NCI-H748 treated with DMSO at 0.1 percent for 48 hours (cell line): ENCODE measurements at regions not wholly inside any gene's neighbourhood (a gene's known extent, or its start where the extent isn't known, plus 50 kb on each side); places are given as distances from the start of the nearest gene placed in this dataset.
A peak's percentile ranks its signal among the peaks of the same experiment; 100 is the strongest.
"Not testable (repeated sequence)": the region's sequence is repeated elsewhere in the genome, so short reads cannot be mapped to it uniquely, and the experiment has no call there.

ENCODE experiments used
- DNase-seq: peaks from one replicate; lab custom pipeline; 2025; lab: John Stamatoyannopoulos, UW

DNA sequence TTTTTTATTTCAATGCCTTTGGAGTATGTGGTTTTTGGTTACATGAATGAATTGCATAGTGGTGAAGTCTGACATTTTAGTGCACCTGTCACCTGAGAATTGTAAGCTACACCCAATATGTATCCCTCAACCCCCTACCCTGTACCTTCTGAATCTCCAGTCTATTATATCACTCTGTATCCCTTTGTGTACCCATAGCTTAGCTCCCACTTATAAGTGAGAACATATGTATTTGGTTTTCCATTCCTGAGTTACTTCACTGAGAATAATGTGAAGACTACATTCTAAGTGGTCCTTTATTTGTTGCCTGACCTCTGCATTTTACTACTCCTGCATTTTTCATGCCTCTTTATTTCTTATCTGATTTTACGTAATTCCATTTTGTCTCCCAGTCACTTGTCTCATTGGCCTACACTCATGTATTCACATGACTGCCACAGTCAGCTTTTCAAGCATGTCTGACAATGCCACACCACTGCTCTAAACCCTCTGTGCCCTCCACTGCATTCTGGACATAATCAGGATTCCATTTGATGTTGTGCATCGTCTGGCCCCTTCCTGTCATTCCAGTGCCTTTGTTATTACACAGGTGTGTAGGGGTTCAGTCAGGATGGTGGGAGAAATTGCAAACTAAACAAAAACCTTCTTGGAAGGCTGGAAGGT is 1325.5 kb downstream of the XPNPEP1 start:
- DNase-seq, result no peak

DNA sequence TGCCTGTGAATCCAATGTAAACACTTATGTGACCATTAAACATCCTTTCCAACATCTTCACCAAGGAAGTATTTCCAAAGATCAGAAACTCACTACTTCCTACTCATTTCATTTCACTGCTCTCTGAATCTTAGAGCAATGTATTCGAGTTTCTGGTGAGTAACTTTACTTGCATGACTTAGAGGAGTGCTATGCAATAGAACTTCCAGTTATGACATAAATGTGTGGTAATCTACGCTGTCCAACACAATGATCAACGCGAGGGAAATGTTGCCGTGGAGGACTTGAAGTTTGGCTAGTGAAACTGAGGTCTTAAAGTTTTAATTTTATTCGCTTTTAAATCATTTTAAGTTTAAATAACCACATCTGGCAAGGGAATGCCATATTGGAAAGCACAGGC is 1326.3 kb downstream of the XPNPEP1 start:
- no peak for DNase-seq

DNA sequence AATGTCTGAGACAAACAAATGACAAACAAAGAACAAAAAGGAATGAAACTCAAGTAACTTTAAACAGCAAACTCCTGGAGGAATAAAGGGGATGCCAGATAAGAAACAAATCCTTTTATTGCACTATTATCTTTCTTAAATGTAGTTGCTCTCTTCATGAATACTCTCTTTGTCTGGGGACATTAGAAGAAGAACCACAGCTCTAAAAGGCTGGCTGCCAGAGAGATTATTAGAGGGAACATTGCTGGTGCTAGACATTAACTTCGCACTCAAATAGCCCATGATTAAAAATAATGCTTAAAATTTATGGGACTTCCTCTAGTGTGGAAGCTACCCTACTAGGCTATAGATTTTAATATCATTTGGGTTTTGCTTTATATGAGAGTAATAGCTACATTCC is 1330.4 kb downstream of the XPNPEP1 start:
- DNase-seq, result no peak

DNA sequence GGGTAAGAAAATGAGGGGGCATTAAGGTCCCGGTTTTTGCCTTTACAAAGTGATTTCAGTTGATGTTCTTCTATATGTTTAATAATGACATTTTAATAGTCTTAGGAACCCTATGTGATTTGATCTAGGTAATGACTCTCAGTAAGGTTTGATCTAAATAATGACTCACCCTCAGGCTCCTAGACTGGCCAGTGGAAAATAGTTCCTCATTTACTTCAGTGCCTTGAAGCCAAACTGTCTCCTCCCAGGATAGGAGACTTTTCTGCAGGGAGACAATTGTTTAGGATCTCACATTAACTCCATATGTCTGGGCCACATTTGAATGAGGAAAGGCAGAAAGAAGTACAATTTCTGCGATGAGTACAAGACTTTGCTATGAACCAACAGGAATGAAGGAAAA is 1331.9 kb downstream of the XPNPEP1 start:
- no peak for DNase-seq

DNA sequence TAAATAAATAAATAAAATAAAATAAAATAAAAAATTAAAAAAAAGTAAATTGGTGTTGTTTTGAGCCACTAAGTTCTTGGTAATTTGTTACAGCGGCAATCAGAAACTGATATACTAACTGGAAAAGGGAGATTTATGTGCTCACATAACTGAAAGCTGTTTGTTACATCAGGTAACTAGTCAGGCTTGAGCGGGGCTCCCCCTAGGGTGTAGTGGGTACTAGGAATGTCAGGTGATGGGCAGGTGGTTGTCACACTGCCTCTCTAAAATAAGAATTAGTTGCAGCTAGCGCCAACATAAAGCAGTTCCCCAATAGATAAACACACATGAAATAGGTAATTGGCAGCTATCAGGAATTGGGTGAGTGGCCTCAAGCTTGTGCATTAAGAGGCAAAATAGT is 1336.9 kb downstream of the XPNPEP1 start:
- no peak for DNase-seq

DNA sequence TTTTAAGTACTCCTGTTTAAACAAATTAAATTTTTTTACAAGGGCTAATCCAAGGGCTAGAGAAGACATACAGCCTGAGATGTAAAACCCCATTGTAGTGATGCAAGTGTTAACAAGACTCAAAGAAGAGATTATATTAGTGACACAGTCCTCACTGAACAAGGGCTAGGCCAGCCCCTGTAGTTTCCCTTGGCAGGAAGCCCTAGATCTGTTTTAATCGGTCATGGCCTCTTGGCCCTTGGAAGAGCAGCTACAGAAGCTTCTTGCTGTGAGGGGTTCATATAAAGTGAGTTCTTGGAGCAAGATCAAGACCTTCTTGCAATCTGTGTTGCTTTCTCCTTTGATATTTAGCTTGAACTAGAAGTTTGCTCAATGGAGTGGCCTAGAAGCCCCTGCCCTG is 1339.4 kb downstream of the XPNPEP1 start:
- DNase-seq, result no peak

DNA sequence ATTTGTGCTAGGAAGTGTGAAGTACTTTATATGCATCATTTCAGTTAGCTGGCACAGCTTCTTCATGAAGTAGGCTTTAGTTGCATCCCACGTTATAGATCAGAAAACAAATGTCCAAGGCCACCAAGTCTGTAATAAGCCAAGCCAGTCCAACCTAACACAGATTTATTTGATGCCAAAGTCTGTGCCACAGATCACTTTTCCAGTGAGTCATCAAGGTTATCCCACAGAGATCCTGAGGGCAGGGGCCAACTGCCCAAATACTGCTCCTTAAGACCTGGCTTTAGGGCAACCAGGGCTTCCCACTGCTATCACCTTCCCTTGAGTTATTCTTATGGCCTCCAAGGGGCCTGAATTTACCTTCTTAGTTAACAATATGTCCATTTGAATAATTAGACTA is 1340.4 kb downstream of the XPNPEP1 start:
- DNase-seq, result no peak

DNA sequence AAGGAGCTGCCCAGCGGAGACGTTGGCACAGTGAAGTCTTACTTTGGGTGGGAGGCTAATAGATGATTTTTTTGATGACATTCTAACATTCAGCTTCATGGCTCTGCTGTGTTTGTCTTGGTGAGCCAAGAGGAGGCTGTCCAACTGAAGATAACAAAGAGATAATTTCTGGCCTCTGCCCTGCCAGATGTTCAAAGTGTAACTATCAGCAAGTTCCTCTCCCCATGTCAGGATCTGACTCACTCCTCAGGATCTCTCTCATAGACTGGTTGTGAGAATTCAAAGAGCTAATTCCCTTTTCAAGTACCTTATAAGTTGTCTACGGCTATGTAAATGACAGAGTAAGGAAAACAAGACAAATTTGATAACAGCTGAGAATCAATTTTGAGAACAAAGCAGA is 1340.9 kb downstream of the XPNPEP1 start:
- DNase-seq, result no peak

DNA sequence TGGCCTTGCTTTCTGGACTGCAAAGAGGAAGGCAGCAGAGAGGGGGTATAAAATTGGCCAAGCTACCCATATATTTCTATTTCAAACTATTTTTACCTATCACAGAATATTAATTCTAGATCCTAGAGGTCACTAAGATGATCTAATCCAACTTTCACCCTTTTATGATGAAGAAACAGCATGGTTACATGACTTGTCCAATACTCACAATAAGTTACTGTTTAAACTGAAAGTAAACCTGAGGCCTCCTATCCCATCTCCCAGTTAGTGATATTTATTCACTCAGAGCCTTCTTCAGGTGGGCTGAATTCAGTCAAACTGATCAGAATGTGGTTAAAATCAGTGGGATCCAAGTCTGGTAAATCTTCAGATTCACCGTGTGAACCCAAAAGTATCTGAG is 1345.1 kb downstream of the XPNPEP1 start:
- DNase-seq, result no peak

DNA sequence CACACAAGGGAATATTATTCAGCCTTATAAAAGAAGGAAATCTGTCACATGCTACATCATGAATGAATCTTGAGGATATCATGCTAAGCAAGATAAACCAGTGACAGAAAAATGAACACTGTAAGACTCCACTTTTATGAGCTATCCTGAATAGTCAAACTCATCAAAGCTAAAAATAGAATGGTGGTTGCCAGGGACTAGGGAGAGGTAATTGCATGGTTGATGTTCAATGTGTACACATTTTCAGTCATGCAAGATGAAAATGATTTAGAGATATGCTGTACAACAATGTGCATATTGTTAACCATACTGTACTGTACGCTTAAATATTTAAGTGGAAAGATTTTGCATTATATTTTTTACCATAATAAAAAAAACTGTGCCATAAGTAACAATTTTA is 1349.1 kb downstream of the XPNPEP1 start:
- no peak for DNase-seq

DNA sequence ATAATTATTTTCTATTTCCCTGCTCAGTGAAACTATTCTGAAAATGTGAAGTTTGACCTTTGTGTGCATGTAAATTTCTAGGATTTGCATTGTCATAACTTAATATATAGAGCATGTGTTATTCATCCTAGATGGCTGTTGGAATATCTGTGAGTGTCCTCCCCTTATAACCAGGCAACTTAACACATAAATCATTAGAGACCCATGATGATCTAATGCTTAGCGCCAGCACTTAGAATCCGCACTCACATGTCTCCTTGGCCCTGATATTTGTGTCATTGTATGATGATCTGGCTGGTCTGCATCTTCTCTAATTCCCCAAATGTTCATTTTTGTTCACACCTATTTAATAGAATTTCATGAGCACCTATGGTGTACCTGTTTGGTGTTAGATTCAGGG is 1354.5 kb downstream of the XPNPEP1 start:
- DNase-seq, result no peak

DNA sequence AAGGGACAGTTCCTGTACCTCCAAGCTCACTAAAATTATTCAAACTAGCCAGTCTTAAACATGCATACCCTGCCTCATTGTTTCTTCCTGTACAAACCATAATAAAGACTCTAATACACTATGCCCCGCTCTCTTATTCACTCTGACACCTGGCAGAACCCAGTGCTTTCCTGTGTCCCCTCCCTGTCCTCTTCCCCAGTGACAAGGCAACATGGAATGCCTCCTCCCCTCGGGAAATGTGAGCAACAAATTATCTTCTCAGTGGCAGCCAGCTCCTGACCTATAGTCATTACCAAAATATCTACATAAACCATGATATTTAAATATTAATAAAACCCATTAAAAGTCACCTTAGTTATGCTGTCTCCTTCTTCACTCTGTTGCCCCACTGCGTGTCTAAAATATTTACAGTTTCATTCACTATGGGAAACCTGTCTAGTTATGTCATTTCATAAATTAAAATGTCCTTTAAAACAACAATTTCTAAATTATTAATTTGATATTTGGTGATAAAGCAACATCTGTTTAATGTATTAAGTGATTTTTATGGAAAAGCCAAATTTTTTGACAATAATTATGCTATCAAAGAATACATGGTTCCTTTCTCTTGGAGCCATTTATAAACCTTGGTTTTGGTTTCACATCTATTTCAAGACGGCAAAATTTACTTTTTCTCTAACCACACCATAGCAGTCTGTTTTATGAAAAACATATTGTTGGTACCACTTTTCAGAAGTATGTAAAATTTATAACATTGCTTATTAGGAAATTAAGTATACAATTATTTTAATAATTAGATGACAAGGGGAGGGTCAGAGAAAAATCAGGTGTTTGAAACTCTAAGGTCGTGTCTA is 1355.2 kb downstream of the XPNPEP1 start:
- DNase-seq, result no peak

DNA sequence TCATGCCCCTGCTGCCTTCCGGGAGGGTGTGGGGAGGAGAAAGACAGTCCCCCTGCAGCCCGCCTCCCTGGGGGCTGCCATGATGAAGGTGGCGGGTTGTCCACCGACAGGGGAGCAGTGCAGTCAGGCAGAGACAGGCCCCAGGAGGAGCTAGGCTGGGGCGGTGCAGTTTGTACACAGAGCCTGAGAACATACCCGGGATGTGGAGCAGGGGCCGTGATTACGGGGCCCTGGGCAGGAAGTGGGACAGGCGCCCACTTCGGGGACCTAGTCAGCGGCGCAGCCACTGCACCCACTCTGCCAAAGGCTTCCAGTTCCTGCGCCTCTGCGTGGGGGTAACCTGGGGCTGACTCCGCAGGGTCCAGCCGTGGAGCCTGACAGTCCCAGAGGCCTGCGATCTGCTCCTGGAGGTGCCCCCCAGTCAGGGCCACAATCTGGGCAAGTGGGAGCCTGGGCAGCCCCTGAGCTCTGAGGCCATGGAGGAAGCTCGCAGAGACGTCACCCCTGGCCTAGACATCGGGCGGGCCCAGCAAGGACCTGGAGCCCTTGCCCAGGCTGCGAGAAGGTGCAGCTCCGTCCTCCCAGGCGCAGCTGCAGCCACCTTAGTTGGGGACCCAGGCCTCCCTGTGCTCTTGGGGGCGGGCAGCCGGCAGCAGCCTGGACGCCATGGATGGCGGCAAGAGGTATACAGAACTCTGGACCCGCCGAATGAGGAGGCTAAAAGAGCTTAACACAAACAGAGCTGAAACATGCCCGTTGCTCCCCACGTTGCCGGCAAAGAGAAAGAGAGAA is 1356.8 kb downstream of the XPNPEP1 start:
- no peak for DNase-seq

DNA sequence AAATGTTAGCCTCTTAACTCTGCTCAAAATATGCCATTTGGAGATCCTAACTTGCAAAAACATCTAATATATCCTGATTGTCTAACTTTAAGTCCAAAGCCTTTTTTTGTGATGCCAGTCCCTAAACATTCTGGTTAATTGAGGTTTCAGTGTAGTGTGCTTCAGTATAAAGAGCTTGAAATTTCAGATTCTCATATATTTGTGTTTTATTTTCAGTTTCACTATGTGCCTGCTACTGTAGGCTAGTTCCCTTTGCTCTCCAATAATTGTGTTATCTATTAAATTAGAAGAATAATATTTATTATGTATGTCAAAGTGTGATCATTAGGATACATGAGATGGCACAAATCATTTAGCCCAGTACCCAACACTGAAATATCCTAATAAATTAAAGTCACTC is 1361.2 kb downstream of the XPNPEP1 start:
- no peak for DNase-seq

DNA sequence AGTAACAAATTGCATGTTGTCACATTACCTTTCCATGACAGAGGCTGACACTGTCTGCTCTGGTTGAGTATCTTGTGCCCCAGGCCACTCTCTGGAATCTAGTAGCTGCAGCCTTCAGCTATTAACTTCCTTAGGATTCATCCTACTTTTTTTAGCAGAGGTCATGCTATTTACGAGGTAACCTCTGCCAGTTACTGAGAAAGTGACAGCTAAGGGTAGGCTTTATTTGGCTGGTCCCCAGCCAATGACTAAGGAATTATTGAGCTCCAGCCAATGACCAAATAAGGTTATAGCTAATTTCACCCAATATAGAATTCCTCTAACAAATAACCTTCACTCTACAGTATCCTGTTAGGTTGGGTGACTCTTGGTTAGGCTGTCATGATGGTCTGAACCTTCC is 1361.7 kb downstream of the XPNPEP1 start:
- no peak for DNase-seq

DNA sequence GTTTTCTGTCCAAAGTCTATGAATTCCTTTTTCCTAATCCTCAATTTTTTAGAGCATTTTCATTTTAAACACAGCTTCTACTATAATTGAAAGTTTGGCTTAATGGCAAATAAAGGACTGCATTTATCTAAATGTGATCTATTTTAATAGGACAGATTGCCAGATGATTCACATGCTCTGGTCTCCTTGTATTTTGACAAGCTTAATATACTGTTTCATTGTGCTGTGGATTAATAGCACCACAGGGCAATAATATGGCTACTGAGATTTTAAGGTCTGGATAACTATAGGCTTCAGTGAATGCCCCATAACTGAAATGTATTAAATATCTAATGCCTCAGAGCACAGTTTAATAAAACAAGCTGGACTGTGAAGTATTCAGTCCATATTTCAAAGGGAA is 1362.8 kb downstream of the XPNPEP1 start:
- DNase-seq, result no peak

DNA sequence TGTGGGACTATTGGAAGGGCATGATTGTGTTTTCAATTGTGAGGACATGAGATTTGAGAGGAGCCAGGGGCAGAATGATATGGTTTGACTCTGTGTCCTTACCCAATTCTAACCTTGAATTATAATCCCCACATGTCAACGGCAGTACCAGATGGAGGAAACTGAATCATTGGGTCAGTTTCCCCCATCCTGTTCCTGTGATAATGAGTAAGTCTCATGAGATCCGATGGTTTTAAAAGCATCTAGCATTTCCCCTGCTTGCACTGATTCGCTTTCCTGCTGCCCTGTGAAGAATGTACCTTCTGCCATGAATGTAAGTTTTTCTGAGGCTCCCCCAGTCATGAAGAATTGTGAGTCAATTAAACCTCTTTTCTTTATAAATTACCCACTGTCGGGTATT is 1367.1 kb downstream of the XPNPEP1 start:
- no peak for DNase-seq

DNA sequence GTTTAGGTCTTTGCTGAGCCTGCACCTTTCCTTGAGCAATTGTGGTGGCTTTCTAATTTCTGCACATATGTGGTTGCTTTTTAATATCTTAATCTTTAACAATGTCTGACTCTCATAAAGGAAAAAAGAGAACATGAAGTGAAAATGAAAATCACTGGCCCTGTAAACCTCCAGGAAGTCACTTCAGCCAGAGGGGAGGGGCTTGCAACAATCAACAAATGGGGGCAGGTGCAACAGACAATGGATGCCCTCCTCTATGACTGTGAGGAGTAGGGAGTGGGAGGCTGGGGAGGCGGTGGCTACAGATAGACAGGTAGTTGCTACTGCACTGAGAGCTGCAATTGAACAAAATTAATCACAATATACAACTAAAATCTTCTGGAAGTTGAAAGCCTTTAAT is 1377.4 kb downstream of the XPNPEP1 start:
- DNase-seq, result no peak

DNA sequence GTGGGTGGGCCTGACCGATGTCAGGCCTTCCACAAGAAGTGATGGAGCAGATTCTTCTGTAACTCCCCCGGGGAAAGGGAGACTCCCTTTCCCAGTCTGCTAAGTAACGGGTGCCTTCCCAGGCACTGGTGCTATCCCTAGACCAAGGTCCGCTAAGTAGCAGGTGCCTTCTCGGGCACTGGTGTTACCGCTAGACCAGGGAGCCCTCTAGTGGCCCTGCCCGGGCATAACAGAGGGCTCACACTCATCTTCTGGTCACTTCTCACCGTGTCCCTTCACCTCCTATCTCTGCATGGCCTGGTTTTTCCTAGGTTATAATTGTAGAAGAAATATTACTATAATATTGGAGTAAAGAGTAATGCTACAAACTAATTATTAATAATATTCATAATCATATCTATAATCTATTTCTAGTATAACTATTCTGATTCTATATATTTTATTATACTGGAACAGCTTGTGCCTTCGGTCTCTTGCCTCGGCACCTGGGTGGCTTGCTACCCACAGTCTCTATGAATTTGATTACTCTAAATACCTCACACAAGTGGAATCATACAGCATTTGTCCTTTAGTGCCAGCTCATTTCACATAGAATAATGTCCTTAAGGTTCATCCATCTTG is 1378.7 kb downstream of the XPNPEP1 start:
- DNase-seq, result peak; percentile 2

DNA sequence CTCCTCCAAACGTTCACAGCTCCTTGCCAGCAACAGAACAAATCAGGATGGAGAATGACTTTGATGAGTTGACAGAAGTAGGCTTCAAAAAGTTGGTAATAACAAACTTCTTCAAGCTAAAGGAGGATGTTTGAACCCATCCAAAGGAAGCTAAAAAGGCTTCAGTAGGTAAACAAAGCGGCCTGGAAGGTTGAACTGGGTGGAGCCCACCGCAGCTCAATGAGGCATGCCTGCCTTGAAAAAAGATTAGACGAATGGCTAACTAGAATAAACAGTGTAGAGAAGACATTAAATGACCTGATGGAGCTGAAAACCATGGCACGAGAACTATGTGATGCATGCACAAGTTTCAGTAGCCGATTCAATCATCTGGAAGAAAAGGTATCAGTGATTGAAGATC is 1369.0 kb upstream of the SORCS1 start:
- DNase-seq, result not testable (repeated sequence)

DNA sequence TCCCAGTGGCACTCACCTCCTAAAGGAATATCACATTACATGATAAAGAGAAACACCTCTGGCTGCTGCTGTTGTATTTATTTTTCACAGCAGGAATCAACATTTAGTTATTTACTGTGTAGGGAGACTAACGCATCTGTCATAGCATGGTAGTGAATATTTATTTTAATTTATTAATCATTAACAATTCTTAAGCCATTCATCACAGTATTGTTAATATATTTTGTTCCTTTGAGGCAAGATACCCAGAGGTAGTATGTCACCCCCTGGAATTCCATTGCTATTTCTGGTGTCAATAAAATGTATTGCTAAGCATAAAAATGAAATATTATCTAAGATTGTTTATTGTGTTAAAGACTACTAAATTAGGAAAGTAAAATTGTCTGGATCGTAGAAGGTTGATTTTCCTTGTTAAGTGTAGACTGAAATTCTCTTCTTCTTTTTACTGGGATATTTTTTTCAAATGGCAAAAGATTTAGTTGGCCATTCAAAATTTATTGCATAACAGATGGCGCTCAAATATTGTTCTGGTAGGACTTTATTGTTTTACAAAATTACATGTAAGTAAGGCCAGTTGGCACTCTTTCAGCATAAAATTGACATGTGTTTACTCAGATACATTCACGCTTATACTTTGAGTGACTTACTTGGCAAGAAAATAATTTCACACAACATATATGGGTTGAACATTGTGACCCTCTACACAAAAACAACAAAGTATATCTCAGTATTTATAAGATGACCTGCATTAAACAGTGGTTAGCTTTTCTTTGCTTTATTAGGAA is 1358.7 kb upstream of the SORCS1 start:
- DNase-seq, result no peak
